ENCODE measurements at regions not wholly inside any gene's neighbourhood (a gene's known extent, or its start where the extent isn't known, plus 50 kb on each side); places are given as distances from the start of the nearest gene placed in this dataset.

GRCh38 chr9:75691408-75691807, 199.1 kb upstream of the PCSK5 start:
- DNase-seq, result no peak

GRCh38 chr9:75692309-75692708, 198.2 kb upstream of the PCSK5 start:
- no peak for DNase-seq

- DNase-seq, result no peak
Measured at GRCh38 chr9:75695921-75696320, 194.6 kb upstream of the PCSK5 start.

GRCh38 chr9:75699017-75699416, 191.5 kb upstream of the PCSK5 start:
- no peak for DNase-seq

DNA sequence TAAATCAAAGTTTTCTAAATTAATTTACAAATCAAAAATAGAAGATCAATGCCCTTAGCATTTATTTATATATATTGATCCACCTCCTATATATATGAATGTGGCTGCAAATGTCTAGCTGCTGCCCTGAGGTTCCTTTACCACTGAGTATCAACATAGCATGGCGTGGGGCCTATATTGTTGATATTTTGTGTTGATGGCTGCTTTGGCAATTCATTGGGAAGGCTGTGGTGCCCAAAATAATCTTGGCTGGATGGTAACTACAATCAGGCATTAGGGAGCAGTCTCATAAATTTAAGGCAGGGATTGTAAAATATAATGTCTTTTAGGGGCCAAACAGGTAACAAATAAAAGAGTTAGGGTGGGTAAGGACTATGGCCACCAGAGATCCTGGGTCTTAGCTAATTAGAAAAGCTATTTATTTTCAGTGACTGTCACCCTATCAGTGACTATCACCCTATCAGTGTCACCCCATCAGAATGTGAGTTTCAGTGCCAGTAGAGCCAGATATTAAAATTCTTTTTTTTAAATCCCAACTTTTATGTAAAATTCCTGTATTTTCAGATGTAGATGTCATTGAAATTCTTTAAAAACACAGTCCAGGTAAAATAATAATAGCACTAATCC, 190.7 kb upstream of the PCSK5 start:
- no peak for DNase-seq

GRCh38 chr9:75700252-75700640, 190.2 kb upstream of the PCSK5 start:
- no peak for DNase-seq

DNA sequence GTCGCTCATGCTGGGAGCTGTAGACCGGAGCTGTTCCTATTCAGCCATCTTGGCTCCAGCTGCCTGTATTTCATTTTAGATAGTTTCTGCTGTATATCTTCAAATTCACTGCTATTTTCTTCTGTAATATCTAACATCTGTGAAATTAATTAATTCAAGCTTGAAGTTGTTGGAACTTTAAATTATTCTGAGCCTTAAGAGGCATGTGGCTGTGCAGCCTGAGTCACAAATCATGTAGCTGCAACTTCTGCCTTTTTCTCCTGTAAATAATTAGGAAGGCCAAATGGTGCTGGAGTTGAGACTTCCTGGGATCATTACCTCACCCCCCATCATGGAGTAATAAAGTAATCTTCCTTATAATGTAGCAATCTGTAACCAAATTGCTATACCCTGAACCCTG, 183.3 kb upstream of the PCSK5 start:
- no peak for DNase-seq

- no peak for DNase-seq
Measured at GRCh38 chr9:75709698-75710097, 180.8 kb upstream of the PCSK5 start.

DNA sequence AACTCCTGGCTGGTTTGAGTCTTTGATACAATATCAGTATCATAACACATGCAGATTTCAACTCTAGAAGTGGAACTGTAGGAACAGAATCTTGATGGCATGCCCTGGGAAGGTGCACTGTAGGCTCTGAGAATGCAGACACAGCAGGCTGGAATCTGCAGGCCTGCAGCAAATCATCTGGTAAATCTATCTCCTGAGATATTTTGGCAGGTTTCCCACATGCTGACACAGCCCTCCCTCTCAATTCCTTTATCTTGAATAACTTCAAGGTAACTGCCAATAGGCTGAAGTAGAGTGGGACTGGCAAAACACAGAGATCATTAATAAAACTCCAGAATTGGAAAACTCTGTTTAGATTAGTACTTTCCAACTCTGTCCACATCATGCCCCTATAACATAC, 177.8 kb upstream of the PCSK5 start:
- DNase-seq, result no peak

DNA sequence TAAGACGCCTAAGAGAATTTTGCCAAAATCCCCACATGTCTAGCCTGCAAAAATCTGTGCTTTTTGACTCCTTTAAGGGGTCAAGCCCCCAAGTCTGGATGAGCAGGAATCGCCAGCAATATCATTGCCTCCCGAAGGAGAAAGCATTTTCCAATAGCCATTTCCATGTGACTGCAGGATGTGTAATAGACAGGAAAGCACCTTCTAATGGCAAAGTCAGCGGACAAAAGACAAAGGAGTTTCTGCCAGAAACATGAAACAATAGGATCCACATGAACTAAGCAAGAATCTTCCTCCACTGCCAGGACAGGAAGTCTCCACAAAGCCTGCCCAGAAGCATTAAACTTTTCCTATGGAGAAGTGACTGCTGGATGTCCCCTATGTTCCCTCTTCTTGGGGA, 177.1 kb upstream of the PCSK5 start:
- DNase-seq, result no peak

DNA sequence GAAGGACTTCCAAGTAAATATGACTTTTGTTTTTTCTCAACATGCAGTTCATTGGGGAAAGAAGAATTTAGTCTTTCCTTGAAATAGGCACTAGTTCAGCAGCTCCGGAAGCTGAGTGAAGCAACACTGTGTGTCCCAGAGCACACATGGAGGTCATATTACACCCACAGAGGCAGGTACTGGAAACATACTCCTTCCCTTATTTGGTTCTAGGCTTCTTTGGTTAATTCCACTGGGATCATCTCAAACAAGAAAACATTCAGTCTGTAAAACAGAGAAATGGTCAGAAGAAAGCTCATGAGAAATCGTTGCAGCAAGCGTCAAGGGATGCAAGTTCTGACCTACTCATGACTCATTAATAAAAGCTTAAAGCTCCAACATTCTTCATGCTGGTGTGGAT, 175.1 kb upstream of the PCSK5 start:
- DNase-seq, result no peak

DNA sequence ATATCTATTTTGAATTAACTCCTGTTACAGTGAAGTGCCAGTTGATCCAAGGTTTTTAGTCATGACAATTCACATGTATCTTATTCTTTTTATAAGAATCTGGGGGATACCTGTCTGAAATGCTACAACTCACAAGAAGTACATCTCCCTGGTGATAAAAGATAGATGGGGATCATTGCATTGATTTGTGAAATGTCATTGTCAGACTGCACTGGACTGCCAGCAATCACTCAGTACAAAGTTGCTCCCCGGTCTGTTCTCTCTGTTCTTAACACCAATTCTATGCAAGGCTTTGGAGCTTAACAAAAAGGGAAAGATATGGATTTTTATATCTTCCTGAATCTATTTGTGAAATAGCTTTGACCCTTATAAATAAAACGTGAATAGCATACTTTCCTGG, 171.8 kb upstream of the PCSK5 start:
- no peak for DNase-seq

GRCh38 chr9:75728391-75728790, 162.1 kb upstream of the PCSK5 start:
- DNase-seq, result no peak

DNA sequence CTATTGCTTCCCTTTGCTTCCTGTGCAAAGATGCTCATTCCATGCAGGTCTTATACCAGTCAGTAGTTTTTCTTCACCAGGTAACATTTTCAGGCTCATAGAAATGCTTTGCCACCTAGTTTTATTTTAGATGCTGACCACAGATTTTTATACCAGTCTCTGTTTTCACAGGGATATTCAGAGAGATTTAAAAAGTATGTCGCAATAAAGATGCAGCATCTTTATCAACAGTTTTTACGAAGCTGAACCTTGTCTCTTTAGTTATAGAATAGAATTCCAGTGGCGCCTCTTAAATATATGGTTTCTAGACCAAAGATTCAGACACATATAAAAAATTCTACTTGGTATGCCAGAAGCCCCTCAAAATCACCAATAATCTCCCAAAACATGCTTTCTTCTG, 155.7 kb upstream of the PCSK5 start:
- no peak for DNase-seq

- no peak for DNase-seq
Measured at GRCh38 chr9:75739884-75740611, 150.4 kb upstream of the PCSK5 start.

- no peak for DNase-seq
Measured at GRCh38 chr9:75743855-75744254, 146.6 kb upstream of the PCSK5 start.

DNA sequence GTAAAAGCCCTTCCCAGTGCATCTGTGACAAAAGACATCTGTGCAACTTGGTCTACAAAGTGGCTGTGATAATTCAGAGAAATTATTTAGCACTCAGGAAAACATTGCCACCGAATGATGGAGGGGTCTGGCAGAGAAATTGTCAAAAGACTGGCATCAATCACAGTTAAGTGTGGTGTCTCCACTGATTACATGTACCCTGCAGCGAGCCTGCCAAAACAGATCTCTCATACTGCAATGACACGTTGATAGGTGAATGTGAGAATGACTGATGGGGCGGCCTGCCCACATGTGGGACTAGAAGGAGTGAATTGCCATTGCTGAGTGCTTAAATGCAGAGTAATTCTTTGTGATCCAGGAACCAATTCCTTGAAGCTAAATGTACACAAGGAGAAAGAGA, 136.4 kb upstream of the PCSK5 start:
- no peak for DNase-seq

DNA sequence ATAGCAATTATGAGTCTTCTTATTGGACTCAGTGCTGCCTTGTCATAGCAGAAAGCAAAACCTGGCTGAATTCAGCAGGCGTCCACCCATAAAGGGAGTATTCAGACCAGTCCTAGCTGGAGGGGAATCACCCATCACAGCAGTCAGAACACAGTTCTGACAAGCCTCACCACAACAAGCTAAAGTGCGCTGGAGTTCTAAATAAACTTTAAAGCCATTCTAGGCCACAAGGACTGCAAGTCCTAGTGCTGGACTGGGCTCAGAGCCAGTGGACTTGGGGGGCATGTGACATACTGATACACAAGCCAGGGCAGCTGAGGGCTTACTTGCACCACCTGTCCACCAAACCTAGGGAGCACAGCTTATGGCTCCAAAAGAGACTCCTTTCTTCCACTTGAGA, 115.3 kb upstream of the PCSK5 start:
- DNase-seq, result no peak

GRCh38 chr9:75775966-75776691, 114.3 kb upstream of the PCSK5 start:
- no peak for DNase-seq

- DNase-seq, result no peak
Measured at GRCh38 chr9:75780185-75780584, 110.3 kb upstream of the PCSK5 start.

GRCh38 chr9:75788006-75788634, 102.4 kb upstream of the PCSK5 start:
- DNase-seq, result no peak

DNA sequence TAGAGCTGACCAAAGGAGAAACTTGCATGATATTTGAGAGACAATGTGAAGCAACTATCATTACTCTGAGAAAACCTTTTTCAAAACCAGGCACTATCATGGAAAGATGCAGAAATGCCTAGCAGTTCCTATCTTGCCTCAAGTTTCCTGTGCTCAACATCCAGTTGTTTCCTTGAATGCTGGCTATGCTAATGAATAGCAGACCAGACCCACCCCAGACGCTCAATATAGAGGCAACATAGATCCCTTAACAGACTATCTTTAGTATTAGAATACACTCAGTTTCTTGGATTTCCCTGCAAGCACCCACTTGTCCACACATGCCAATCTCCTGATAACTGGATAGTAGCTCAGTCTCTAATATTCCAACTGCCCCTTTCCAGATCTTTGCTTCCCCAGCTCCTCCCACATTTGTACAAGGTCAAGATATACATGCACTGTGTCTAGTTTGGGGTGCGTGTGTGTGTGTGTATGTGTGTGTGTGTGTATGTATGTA, 93.3 kb upstream of the PCSK5 start:
- DNase-seq, result no peak

- DNase-seq, result no peak
Measured at GRCh38 chr9:75798505-75798904, 92.0 kb upstream of the PCSK5 start.

GRCh38 chr9:75803130-75803529, 87.3 kb upstream of the PCSK5 start:
- DNase-seq, result no peak
